Stimulated activated CD4-positive, alpha-beta T cell treated with anti-CD3 and anti-CD28 coated beads, Interleukin-12 subunit alpha, Interleukin-12 subunit beta, amount 100 ng/mL, for 24 hours (primary cell): ENCODE measurements at regions not wholly inside any gene's neighbourhood (a gene's known extent, or its start where the extent isn't known, plus 50 kb on each side); places are given as distances from the start of the nearest gene placed in this dataset.
"Not testable (repeated sequence)": the region's sequence is repeated elsewhere in the genome, so short reads cannot be mapped to it uniquely, and the experiment has no call there.

Experiments used
- DNase-seq, 2 experiments: peaks; one replicate each; pipeline ENCODE4 v3.0.0-alpha.2; 2020; ENCODE audit warnings: low read depth in 2 of 2

DNA sequence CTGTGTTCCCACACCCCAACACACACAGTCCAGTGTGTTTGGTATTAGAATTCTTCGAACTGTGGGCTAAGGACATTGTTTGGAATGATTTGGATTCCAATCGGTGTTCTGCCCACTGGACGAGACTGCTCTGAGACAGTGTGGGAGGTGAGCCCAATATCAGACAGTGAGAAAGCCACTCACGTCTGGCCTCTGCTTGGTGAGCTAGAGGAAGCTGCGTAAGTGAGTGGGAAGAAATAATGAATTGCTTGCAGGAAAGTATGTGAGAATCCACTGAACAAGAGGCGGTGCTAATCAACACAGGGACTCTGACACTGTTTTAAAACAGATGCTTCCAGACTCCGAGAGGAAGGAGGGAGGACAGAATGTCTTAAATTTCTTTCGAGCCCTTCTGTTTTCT lies 675.0 kb upstream of the ANKRD30A start:
- no peak for DNase-seq

DNA sequence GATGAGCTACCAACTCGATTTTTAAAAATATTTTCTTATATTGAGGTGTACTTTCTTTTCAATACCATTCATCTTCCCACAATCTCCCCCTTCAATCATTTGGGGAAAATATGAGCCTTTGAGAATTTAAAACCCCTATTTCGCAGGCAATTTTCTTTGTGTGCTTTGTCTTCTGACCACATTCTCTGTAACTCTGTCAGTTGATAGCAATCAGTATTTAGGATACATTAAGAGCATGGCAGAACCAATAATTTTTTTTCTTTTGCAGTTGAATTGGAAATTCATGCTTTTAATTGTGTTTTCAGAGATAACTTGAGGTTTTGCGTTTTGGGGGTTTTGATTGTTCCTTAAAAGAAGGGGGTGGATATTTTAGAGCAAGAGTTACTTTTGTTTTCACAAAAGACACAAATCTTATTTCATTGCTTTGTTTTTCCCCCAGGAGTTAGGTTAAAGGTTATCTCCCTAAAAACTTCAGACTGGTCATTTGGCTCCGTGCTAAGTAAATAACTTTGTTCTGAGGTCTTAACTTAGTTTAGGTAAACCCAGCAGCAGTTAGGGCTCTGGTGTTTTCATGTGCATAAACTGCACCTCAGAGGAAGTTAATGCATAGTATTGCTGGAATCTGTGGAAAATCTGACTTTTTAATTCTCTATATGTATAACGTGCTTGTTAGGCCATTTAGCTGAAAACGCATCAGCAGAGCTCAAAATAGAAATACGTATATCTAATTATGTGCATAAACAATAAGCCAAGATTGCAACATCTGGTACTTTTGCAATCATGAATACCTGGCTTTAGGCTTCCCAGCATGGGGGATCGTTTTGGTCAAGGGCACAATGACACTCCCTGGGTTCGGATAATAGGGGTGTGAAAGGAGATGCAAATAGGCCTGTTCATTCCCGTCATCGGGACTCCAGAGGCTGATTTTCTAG lies 676.4 kb upstream of the ANKRD30A start:
- DNase-seq, result no peak

DNA sequence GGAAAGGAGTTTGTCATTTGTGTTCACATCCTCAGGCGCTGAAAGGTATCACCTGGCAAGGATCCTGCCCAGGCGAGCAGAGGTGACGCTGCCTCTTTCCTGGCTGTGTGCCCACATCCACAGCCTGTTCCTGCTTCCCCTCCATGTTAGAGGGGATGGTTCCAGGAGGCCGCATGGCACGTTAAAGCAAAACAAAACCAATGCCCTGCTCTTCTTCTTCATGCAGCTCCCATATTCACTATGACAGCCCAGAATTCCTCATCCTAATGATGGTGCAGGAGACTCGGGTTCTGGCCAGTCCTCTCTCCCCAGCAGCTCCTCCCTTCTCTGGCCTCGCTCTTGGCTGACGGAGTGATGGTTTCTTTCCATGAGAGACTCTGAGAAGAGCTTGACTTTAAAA lies 678.5 kb upstream of the ANKRD30A start:
- no peak for DNase-seq

DNA sequence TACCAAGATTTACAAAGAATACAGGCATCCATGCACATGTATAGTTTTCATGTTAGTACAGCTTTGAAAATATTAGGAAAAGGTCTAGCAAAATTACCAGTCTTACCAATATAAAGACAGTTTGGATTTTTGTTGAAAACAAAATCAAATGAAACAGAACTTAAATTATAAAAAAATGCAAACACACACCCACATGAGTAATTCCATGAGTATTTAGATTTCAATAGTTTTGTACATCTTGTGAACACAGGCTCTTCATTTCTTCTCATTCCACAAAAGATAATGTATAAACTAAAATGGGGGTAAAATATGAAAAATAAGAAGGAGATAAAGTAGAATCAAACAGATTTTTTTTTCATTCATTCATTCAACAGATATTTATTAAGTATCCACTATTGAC lies 682.2 kb upstream of the ANKRD30A start:
- no peak for DNase-seq

DNA sequence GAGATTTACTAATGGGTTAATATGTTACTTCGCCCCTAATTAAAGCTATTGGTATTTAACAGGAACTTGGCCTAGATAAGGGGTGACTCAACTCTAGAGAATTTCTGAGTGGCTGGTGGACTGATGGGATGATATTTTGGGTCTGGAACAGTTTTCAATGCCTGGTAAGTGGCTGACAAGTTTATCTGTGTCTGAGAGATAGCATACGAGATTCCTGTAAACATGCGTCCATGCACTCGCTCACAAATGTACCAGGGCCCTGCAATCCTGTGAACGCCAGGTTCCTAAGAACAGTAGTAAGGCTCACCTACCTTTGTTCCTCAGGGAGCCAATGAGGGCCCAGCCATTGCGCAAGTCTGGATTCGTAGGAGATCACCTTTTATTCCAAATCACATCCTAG lies 683.8 kb upstream of the ANKRD30A start:
- DNase-seq, result no peak

DNA sequence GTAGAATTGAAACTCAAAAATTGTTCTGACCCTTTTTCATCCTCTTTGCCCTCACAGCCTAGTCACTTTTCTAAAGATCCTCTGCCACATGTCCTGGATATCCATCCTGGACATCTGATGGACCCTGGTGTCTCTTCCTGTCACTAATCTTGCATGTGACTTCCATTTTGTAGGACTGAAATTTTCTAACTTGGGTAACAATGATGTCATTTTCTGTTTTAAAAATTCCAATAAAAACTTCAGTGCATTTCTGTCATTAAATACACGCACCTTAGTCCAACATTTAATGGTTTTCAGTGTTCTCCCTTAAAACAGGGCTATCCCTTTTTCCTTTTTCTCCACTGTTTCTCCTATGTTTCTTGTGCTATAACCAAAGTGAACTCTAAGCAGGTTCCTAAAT lies 684.9 kb upstream of the ANKRD30A start:
- DNase-seq, result no peak

DNA sequence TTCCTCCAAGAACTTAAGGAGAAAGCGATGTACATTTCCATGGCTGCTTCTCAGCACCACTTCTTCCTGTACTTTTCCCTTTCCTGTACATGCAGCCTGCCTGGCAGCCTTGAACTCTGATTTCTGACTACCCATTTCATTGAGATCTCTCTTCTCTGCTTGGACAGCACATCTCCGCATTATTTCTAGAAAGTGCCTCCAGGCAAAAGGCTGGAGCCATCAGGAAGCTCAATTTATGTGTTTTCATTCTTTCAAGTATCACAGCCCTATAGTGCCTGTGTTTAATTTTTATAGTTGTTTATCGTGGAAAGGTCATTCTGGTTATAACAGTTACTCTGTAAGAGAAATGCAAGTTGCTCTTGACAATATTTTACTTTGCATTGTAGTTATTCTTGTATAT lies 688.0 kb upstream of the ANKRD30A start:
- DNase-seq, result no peak

DNA sequence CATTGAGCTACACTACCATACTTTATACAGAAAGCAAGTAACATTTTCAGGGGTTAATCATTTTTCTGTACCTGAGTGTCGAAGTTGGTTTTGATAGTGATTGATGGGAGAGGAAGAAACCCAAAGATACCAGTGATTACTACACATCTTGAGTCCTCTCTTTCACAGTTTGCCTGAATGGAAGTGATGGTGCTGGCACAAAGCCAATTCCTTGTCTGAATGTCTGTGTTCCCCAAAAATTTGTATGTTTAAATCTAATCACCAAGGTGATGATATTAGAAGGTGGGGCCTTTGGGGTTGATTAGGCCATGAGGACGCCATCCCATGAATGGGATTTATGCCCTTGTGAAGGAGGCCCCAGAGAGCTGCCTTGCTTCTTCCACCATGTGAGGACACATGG lies 696.9 kb upstream of the ANKRD30A start:
- no peak for DNase-seq

DNA sequence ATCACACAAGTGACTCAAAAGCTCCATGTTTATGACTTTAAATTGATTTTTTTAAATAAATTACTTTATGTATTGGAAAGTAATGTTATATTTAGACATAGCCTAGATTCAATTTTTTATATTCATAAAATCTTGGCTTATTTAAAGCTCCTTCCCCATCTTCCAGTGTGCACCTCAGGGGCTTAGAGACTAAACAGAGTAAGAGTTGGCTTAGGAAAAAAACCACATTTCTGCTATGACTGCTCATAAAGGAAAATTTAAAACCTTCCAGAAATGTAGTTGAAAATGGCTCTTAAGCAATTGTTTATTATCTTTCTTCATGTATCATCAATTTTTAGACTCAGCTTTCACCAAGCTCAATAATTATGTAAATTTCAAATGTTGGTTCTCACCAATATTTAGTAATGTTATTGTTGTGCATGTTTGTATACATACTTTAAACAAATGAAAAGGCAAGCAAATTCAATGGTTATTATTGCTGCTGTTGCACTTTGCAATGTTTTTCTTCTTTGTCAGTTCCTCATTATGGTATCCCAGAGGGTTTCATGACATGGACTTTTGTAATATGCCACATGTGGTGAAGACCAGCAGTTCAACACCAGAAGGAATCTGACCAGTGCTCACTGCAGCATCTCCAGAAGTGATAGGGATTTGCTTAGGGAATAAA lies 700.1 kb upstream of the ANKRD30A start:
- DNase-seq, result no peak

DNA sequence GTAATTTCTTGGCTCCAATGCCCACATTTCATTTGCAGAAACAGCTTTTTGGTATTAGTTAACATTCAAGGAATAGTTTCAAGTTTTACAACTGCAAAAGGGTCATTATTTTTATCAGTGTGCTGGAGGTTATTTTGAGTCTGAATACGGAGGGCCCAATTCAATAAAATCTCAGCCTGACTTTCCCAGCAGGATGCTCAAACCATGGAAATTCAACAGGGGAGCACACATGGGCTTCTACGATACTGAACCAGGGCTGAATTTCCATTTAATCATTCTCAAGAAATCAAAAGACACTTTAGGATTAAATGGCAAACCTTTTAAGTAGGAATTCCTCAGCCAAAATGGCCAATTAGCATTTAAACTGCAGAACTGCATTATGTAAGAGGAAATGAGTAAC lies 700.9 kb upstream of the ANKRD30A start:
- DNase-seq, result no peak

DNA sequence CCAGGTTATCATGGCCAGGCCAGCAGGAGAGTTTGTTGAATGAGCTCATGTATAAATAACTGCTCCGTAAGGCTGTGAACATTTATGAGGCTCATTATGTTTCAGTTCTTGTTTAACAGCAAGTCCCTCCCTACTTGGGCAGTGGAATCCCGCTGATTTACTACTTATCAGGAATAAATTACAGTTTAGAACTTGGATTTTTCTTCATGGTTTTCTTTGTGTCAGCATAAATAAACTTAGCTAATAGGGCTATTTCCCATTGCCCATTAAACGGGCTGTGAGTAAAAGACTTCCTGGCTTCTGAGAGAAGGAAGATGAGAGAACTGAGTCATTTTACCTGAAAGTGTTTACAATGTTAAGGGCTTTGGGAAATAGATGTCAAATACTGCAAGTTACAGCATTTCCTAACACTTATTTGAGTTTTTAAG lies 701.6 kb upstream of the ANKRD30A start:
- DNase-seq, result no peak

DNA sequence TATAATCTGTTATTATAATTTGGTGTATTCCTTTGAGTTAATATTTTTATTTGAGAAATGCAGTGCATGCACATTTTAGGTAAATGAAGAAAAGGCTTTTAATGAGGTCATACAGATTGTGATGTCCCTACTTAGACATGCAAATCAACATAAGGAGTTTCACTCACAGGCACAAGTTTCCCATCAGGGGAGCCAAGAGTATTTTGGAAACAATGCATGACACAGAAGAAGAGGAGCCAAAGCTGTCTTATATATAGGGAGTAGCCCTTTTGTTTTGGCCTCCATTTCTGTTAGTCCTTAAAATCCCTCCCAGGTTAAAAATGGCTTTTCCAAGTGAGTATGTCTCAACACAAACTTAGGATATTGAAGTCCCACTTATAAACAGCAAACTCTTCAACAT lies 703.4 kb upstream of the ANKRD30A start:
- DNase-seq, result no peak

DNA sequence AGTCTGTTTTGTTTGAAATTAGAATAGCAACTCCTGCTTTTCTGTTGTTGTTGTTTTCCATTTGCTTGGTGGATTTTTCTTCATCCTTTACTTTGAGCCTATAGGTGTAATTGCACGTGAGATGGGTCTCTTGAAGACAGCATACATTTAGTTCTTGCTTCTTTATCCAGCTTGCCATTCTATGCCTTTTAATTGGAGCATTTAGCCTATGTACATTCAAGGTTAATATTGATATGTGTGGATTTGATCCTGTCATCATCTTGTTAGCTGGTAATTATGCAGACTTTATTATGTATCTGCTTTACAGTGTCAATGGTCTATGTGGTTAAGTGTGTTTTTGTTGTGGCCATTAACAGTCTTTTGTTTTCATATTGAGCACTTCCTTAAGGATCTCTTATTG lies 708.9 kb upstream of the ANKRD30A start:
- no peak for DNase-seq

DNA sequence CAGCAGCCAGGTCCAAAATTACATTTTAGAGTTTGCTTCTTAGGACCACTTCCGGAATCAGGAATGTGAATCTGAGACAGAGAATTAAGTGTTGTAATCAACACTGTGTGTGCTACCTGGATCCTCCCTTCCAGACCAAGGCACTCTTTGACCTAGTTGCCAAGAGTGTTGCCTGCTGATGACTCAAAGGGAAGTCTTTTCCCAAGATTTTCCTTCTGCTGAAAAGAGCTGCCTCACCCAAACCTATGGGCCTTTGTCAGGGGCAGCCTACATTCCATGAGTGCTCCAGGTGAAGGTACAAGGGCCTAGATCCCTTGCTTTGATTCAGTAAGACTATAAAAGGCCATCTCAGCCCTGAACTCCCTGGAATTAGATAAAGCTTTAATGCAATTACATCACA lies 712.5 kb upstream of the ANKRD30A start:
- DNase-seq, result no peak

DNA sequence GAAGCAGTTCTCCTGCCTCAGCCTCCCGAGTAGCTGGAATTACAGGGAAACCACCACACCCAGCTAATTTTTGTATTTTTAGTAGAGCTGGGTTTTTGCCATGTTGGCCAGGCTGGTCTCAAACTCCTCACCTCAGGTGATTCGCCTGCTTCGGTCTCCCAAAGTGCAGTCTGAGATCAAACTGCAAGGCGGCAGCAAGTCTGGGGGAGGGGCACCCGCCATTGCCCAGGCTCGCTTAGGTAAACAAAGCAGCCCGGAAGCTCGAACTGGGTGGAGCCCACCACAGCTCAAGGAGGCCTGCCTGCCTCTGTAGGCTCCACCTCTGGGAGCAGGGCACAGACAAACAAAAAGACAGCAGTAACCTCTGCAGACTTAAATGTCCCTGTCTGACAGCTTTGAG lies 725.2 kb upstream of the ANKRD30A start:
- not testable (repeated sequence) for DNase-seq

DNA sequence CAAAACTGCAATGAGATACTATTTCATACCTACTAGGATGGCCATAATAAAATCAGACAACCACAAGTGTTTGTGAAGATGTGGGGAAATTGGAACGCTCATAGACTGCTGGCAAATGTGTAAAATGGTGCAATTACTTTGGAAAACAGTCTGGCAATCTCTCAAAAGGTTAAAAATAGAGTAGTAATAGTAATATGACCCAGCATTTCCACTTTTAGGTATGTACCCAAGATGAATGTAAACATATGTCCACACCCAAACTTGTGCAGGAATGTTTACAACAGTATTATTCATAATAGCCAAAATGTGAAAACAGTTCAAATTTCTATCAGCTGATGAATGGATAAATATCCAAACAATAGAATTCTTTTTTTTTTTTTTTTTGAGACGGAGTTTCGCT lies 731.6 kb upstream of the ANKRD30A start:
- no peak for DNase-seq

DNA sequence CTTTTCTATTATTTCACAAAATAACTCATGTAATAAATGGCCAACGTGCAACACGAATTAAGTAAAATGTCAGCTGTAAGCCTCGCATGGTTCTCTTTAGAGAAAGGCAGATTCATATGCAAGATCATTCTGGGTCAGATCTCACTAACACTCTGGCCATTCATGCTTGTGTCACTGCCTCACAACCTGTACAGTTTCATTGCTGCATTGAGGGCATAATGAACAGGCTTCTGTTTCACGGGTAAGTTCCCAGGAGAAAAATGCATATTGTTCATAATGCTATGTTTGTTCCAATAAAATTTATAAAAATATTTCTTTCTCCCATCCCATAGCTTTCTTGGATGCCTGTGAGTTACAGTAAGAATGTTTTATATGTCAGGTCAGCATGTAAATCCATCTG lies 734.0 kb upstream of the ANKRD30A start:
- no peak for DNase-seq

DNA sequence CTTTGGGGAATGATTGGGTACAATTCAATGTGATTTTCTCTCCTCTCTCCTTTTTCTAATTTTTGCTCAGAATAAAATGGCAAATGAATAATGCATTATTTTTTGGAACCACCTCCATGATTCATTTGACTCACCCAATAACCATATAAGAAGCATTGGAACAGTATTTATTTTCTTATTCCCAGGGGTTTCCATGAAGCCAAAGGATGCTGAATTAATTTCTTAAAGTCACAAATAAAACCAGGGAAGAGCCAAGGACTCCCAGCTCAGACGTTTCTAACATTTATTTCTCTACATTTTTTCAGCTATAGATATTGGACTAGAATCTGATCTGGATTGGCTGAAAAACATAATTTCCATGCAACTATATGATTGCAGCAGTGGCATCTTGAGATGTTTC lies 735.2 kb upstream of the ANKRD30A start:
- DNase-seq, result no peak

DNA sequence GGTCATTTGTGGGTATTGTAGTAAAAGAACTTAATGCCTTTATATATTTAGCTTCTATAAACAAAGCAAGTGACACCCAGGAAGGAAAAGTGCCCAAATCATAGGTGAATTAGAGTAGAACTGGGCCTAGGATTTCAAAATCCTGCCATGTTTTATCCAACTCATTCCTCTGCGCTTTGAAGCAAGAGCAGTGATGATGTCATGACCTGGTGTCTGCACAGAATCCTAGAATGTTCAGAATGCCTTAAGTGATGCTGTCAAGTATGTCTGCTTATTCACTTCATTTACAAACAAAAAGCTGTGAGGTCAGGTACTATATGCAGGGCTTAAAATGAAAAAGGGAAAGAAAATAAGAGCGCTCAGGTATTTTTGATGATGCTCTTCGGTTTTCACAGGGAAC lies 737.2 kb upstream of the ANKRD30A start:
- DNase-seq, result no peak

DNA sequence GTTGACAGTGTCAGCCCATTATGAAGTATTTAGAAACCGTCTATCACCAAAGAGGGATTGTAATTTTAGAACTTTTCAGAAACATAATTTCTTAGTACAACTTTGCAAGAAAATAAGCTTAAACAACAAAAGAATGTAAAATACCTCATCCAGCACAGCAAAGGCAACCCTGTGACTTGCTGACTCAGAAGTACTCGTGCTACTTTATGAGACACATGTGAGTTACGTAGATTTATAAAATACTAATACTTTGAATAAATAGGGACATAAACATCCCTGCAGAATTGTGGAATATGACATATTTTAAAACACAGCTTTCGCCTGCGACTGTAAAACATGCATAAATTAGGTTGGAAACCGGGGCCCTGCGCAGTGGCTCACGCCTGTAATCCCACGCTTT lies 739.7 kb upstream of the ANKRD30A start:
- no peak for DNase-seq

DNA sequence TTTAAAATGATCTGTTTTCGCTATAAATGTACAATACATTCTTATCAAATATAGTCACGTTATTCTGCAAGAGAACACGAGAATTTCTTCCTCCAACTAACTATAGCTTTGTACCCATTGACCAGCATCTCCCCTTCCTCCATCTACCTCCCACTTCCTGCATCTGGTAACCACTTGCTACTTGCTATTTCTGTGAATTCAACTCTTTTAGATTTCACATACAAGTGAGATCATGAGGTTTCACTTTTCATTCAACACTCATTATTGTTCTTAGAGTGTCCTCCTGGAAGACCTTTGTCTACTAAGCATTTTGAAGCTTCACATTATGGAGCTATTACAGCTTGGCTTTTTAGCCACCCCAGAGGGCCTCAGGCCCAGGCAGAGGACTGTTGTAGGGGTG lies 741.3 kb upstream of the FZD8 start:
- DNase-seq, result no peak

DNA sequence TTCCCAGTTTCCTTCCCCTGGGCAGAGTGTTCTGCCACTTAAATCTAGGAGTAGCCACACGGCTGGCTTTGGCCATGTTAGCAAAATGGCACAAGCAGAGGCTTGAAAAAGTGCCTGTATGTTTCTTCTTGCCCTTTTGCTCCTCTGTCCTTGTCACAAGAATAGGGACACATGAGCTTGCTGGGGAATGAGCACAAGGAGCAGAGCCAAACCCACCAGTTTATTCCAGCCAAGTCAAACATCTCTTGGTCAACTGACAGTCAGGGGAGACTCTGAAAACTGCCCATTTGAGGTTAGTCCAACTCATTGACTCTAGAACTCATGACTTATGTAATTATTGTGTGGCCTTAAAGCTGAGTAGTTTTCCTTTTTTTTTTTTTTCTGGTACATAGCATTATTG lies 739.7 kb upstream of the FZD8 start:
- no peak for DNase-seq

DNA sequence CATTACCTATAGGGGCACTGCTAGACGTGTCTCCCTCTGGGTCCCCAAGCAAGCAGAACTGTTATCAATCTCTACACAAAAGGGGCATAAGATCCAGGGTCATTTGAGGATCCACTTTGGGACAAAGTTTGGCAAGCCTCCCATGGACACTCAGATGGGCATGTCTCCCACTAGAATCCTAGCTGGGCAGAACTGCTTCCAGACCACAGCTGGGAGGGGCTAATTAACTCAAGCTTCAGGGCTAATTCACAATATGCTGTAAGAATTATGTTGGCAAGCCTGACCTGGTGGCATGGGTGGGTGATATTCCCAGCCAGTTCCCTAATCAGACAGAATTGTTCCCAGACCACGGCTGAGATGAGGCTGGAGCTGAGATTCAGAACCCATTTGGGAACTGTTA lies 738.4 kb upstream of the FZD8 start:
- DNase-seq, result no peak
